HG02610 (cell line): ENCODE measurements at regions not wholly inside any gene's neighbourhood (a gene's known extent, or its start where the extent isn't known, plus 50 kb on each side); places are given as distances from the start of the nearest gene placed in this dataset.
A peak's percentile ranks its signal among the peaks of the same experiment; 100 is the strongest.

Experiments used
- ATAC-seq: cut with Tn5 transposase; IDR thresholded peaks from one replicate; pipeline ENCODE4 v1.9.1; 2021; ENCODE audit warnings: mild to moderate bottlenecking, moderate library complexity; ENCODE audit not compliant: unreplicated experiment

DNA sequence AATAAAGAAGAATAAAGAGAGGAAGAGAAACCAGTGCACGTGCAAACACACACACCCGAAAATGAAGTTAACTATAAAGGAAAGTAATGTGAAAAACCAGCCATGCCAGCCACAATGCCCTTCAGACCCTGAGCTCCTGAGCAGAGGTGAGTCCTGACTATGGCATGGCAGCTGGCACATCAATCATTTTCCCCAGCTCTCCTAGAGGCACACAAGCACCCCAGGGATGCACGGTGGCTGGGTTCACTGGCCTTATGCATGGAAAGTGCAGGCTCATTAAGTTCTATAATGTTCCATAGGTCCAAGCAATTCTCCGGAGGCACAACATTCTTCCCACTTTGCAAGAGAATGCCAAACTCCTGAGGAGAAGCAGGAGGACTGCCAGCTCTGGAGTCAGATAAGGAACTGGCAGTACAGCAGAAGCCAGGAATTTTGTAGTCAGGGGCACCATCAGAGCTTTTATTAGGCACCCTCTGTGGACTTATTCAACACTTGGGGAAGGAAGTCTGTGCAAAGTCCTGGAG is 175.0 kb upstream of the PRDM1 start:
- ATAC-seq: no peak

DNA sequence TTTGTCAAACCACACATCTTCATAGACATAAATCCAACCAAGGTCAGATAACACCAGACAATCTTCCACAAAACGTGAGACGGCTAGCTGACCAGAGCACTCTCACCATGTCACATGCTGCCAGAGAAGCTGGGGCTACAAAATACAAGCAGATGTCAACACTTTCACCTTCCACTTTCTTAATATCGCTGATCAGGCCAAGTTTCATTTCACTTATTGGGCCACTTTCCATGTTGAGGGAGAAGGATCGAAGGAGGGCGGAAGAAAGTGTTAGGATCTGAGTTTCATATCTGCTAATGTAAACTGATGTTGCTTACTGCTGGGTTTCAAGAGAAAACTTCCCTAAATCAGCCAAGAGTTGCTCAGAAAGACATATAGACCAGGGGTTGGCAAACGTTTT is 177.0 kb upstream of the PRDM1 start:
- no peak for ATAC-seq

DNA sequence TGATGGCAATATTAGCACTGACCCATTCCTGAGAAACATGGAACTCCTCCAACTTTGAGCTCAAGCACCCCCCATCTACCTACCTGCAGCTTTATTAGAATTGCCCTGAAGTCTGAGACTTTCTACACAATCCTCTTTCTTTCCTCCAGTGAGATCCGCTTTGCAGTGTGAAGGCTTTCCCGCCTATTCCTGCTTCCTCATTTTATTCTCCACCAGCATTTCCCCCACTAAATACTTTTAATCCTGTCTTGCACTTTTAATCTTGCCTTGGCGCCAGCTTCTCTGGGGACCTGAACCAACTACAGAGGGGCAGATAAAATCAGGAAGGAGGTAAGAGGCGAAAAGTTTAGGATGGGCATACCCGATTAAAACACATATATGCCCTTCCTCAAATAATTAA is 178.1 kb upstream of the PRDM1 start:
- ATAC-seq: no peak

DNA sequence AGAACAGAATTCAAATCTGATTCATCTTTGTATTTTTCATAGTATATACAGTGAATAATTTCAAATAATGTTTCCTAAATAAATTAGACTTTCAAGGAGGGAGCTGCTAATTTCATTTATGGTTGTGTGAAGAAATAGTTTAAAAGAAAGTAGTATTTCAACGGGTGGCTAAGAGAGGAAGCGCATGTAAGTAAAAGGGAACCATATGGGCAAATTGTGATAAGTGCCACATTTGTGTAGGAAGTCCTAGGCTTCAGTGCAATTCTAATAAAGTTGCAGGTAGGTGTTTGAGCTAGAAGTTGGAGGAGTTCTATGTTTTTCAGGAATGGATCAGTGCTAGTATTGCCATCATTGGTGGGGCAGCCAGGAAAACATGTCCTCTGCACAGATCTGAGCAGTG is 178.8 kb upstream of the PRDM1 start:
- ATAC-seq: no peak

DNA sequence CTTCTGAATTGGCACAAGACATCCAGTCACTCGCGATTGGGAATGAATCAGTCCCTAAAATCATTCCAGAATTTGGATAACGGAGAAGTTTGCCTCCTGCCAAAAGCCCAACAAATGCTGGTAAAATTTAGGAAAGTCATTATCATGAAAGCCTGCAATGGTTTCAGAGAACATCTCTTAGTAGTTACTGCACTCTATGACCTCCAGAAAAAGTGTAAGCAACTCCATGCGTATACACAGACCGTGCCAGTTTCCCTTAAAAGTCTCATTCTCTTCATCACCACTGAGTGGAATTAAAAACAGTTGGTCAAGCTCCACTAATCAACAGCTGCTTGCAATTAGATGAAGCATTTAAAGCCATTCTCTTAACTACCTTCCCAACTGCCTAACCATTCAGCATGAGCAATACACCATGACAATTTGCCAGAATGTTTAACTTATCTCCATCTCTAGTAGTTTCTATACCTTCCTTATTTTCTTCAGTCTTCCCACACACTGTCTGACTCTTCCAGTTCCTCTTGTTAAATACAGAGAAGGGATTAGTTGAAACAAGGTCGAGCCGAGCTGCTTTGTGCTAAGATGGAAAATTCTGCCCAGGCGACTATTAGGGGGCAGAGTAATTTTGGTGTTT is 183.6 kb upstream of the PRDM1 start:
- no peak for ATAC-seq

DNA sequence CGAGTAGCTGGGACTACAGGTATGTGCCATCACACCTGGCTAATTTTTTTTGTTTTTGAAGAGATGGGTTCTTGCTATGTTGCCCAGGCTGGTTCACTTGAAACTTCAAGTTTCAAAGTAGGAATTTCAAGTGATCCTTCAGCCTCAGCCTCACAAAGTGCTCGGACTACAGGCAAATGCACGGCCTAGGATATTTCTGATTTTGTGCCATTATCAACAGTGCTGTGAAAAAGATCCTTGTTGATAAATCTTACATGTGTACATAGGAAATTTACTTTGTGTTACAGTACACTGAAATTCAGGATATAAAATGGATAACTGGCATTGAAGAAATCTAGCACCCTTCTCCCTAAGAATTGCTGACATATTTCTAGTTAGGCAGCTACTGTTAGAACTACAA is 184.6 kb upstream of the PRDM1 start:
- ATAC-seq: no peak

DNA sequence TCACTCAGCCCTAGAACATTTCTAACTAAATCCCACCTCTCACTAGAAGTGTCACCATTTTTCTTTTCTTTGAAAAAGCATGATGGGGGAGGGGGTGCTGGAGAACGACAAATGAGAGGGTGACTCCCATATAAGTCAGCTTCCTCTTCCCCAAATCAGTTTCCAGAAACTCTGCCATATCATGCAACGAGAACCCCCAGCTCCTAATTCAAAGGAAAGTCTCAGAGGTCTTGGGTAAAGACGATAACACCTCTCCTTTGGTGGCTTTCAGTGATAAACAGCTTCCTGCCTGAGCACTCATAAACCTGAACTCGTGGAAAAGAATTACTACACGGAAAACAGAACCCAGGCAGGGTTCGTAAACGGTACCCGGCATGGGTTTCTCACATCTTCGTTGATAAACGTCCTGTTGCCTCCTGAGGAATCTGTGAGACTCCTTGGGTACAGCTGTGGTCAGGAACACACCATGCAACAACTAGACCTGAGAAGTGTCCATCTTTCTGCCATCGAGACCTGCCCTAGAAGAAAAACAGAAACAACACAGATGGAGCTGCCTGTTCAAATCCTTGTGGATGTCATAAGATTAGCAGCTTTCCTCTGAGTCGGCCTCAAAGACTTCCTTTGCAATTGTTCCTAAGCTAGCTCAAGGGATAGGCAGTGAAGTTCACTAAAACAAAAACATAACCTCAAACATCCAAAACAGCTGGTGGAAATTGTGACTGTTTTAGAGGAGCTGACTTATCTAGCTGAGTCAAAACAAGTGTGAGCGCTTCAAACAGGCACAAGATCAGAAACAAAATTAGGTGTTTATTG is 185.8 kb upstream of the PRDM1 start:
- ATAC-seq: no peak

DNA sequence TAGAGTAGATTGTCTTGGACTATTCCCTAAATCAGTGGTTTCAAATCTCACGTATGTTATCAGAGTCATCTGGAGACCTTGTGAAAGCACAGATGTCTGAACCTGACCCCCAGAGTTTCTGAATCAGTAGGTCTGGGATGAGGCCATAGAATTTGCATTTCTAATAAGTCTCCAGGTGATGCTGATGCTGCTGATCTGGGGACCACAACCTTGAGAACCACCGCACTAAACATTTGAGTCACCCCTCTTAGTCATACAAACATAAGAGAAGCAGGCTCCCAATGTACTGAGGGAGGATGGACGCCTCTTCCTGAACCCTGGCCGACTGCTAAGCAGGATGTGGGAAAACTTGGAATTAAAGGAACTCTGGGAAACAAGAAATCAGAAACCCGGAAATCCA is 187.8 kb upstream of the PRDM1 start:
- ATAC-seq: peak; percentile 82

DNA sequence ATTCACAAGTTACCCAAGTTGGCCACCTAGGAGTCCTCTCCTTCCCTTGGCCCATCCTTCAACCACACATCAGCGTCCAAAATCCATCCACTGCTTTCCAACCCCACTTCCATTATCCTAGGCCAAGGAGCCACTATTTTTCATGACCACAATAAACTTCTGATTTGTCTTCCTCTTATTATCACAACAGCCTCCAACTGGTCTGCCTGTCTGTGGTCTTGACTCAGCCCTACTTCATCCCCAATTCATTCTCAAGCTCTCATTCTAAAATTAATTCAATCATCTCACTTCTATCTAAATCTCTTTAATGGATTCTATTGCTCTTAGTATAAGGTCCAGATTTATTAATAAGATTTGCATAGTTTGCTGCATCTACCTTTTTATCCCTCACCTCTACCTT is 189.0 kb upstream of the PRDM1 start:
- ATAC-seq: no peak

DNA sequence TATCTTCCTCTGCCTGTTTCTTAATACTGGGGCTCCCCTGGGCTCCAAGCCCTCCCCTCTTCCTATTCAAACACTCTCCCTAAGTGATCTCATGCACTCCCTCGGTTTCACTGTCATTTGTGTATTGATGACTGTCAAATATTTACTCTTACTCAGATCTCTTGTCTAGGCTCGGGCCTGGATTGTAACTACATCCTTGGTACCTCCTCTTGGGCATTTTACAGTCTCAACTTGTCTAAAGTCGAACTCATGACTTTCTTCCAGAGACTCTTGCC is 189.4 kb upstream of the PRDM1 start:
- ATAC-seq: no peak

DNA sequence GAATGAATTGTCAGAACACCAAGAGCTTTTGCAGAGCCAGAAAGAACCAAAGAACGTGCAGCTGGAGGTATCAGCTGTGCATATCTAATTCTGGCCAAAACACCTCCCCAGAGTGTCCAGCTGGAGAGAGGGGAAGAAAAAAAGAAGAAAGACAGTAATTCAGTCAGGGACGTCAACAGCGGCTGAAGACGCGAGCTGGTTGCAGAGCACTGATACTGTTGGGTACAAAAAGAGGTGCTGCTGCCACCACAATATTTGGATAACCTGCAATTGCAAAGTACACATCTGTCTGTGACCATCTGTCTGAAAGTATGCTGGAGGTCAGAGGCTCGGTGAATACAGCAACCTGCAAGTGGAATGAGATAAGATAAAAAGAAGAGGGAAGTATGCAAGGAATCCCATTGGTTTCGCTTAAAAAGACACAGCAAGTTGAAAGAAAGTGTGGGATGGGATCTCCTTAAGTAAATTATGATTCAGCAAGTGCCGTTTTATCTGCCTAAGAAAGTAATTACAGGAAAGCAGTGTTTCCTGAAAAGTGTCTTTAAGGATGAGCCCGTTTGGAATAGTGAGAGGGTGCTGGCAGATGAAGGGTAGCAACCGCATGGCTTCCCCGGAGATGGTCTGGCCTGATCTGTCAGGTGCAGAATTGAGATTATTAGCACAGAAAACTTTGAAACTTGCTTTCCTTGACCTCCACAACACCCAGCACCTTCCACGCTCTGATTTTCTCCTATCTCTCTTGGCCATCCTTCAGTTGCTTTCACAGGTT is 189.9 kb upstream of the PRDM1 start:
- ATAC-seq: peak; percentile 22

DNA sequence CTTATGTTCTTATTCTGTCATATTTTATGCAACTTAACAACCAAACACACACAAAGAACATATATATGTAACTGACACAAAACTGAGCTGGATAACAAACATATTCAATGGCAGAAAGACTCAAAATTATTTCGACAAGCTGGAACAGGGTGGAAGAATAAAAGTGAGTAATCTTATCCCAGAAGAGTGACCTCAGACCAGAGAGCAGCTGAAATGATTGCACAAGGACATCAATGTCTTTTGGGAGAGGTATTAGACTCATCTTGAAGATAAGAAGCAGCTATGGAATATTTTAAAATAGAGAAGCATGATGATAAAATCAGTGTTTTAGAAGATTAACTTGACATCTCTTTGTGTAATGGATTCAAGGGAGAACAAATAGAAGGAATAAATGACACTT is 191.6 kb upstream of the PRDM1 start:
- no peak for ATAC-seq

DNA sequence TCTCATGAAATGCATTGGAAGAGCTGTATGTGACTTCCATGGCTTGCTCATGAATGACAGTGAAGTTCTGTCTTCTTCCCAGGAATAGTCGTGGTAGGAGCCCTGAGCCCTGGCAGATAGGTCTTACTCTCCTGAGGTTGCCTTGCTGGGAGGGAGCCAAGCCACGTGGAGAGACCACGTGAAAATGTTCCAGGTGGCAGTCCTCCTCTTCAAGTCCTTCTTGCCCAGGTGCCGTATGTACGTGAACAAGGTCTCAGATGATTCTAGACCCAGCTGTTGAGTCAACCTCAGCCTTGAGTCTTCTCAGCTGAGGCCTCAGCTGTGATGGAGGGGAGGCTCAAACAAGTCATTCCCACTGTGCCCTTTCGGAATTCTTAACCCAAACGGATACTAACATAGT is 192.4 kb upstream of the PRDM1 start:
- ATAC-seq: no peak

DNA sequence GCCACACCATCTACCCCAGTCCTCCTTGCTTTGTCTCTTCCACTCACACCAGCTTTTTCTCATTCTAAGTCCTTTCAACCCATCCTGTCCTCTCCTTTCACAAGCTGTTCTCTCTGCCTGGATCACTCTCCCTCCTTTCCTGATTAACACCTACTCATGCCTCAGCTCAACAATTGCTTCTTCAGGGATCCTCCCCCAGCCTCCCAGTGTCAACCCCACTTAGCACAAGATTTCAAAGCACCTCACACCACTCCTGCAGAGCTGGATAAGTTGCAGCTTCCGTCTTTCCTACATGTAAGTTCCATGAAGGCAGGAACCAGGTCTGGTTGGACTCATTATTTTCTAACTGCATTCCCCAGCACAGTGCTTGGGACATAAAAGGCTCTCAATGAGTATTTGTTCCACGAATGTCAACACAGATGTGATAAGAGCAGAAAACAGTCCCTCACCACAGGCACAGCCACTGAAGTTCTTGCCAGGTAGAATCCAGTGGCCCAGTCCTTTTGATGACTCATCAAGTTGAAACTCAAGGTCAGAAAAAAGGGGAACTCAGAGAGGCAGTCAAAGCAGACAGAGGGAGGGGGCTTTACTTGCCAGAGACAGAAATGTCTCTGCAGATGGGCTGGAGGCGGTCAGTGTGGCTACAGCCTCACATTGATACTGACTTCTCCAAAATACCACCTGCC is 193.4 kb upstream of the PRDM1 start:
- ATAC-seq: peak; percentile 92

DNA sequence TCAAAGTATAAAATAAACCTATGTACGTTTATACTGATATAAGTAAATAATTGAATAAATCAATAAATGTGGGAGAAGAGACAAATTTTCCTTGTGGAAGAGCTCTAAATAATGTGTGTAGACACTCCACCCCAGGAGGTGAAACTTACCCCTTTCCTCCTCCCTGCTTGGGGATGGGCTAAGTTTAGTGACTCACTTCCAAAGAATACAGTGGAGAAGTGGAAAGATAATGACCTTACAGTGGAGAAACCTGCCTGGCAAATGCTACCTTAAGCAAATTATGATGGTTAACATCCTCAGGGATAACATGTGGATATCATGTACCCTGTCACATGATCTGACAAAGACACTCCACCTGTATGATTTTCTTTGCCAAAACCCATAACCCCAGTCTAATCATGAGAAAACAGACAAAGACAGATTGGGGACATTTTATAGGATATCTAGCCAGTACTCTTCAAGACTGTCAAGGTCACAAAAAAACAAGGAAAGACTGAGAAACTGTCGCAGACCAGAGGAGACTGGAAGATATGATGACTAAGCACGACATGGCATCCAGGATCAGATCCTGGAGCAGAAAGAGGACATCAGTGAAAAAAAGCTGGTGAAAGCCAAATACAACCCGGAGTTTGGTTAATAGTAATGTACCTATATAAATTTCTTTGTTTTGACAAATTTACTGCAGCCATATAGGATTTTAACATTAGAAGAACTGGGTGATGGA is 195.5 kb upstream of the PRDM1 start:
- no peak for ATAC-seq

DNA sequence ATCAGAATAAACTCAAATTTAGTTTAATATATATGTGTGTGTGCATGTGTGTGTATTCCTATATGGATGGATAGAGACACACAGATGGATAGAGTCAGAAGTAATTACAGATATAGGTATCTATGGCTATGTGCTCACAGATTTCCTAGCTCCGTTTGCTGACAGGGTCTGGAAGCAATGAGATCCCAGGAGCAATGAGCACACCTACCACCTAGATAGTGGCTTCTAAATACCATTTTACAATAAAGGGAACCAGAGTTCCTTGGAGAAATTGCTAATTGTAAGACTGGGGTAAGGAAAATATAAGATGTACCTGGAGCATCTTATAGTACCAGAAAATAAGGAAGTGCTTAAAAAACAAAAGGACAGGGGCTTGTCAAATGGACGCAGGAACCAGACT is 196.2 kb upstream of the PRDM1 start:
- no peak for ATAC-seq

DNA sequence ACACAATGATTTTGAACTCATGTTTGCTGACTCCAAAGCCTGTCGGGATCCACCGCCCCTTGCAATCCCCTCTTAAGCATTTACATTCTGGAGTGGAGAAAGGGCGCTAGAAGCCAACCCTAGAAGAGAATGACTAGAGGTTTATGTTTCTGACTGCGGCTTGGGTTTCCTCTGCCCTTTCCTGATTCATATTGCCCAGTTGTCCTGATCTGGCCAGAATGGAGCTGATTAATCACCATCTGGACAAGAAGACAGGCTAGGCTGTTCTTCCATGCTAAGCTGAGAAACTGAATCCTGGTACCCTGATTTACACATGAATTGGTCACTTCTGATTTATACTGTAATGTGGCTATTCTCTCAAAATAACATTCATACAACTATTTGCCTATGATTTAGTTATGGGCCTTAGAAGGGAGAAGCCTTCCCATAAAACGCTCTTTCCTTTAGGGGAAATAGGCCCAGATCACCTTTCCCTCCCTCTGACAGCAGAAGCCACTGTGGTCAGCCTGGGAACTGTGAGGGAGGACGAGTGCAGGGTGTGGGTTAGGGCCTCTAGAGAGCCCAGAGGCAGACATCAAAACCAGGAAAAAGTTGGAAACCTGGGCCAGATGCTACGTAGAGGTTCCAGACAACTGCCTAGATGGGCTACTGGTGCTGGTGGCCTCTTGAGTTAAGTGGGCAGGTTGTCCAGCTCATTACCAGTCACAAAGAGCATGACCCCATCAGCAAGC is 199.2 kb upstream of the PRDM1 start:
- ATAC-seq: no peak

DNA sequence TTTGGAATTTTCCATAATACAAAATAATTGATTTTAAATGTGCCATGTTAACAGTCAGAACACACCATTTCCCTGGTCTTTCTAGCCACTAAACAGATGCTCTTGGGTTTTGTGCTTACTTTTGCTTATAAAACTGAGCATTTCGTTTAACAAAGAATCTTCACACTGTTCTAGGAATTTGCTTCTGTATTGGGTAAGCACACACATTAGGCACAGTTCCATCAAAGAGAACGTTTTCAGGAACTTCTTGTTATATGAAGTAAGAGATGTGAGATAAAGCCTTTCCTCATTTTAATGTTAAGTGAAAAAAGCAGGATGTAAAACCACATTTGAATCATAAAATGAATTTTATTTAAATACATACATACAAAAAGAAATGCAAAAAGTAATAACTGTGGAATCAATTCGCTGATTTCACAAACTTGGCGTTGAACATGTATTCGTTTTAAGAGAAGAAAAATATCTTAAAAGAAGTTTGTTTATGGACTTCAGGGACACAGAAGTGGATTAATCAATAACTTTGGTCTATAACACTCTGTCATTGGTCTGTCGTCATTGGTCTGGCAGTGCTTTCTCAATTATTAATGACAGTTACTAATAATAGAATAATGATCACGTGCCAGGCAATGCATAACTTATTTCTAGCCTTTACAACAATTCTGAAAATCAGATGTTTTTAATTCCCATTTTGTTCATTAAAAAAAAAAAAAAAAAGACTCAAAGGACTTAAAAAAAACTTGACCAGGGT is 199.9 kb upstream of the PRDM1 start:
- no peak for ATAC-seq

DNA sequence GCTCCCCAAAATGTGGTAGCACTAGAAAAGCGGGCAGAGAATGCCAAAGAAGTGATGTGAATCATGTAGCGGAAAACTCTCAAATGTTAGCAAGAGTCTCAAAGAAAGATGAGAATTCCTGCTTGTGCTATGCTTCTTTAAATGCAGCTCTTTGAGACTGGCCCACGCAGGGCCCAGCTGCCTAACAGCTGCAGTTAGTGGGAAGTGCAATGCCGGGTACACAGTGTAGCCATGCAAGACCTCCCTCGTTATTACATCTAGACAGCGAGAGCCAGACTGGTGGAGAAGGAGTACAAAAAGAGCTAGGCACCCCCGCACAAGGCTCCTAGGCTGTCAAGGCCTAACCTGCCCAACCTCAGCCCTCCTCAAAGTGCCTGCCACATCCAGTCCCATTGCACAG is 201.7 kb upstream of the PRDM1 start:
- no peak for ATAC-seq
